VCaP (cell line): ENCODE measurements at regions not wholly inside any gene's neighbourhood (a gene's known extent, or its start where the extent isn't known, plus 50 kb on each side); places are given as distances from the start of the nearest gene placed in this dataset.

Experiments
- H3K27ac ChIP-seq: fragments of 450-650 bp; 2 replicates; pipeline ENCODE4 v1.5.1; 2017
- TF ChIP-seq, protein P1 (sequence below): fragments of 450-650 bp; conservative IDR thresholded peaks from 2 replicates; pipeline ENCODE4 v1.5.1; 2017; ENCODE audit warnings: mild to moderate bottlenecking, moderate library complexity

- TF ChIP-seq, protein P1, sequence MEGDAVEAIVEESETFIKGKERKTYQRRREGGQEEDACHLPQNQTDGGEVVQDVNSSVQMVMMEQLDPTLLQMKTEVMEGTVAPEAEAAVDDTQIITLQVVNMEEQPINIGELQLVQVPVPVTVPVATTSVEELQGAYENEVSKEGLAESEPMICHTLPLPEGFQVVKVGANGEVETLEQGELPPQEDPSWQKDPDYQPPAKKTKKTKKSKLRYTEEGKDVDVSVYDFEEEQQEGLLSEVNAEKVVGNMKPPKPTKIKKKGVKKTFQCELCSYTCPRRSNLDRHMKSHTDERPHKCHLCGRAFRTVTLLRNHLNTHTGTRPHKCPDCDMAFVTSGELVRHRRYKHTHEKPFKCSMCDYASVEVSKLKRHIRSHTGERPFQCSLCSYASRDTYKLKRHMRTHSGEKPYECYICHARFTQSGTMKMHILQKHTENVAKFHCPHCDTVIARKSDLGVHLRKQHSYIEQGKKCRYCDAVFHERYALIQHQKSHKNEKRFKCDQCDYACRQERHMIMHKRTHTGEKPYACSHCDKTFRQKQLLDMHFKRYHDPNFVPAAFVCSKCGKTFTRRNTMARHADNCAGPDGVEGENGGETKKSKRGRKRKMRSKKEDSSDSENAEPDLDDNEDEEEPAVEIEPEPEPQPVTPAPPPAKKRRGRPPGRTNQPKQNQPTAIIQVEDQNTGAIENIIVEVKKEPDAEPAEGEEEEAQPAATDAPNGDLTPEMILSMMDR: no peak
- no peak overlapping the region for H3K27ac ChIP-seq
Observed at GRCh38 chr16:62445909-62446308, 409.7 kb upstream of the CDH8 start.

DNA sequence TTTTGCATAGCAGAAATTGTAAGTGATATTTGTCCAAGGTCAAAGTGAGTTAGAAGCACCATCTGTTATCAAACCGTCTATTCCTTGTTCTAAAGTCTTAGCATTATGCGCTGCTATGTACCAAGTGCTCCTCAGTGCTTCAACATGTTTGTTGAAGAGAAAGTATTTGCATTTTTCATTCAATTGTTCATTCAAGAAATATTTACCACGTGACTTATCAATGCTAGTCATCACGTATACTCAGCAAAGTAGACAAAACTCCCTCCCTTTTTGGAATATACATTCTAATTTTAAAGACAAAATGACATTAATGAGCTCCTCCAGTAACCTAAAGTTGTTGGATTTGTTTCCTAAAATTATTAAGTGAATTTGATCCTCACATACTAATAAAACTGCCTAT, 388.0 kb upstream of the CDH8 start:
- no peak overlapping the region for H3K27ac ChIP-seq

DNA sequence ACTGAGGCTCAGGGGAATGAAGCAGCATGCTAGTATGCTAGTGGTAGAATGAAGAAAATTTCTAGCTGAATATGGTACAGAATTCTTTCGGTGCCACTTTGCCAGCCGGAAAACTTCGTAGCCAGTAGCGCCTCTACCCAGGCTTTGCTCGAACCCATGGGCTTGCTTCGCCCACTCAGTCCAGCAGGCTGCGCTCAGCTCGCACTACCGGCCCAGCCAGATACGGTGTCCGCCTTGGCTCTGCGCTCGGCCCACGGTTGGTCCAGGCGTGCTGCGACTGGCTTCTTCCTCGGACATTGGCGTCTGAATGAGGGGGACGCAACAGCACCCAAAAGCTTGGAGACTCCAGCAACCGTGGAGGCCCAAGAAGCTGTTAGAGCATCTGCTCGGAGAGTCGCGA, 372.5 kb upstream of the CDH8 start:
- no peak overlapping the region for H3K27ac ChIP-seq
- TF ChIP-seq, protein P1: no peak

More for the DNA sequence above, 388.0 kb upstream of the CDH8 start:
- TF ChIP-seq, protein P1: no peak

- TF ChIP-seq, protein P1: no peak
- H3K27ac ChIP-seq: no peak overlapping the region
Observed at GRCh38 chr16:62406387-62406786, 370.1 kb upstream of the CDH8 start.

- TF ChIP-seq, protein P1: no peak
- H3K27ac ChIP-seq: no peak overlapping the region
Observed at GRCh38 chr16:62404842-62405611, 368.8 kb upstream of the CDH8 start.

DNA sequence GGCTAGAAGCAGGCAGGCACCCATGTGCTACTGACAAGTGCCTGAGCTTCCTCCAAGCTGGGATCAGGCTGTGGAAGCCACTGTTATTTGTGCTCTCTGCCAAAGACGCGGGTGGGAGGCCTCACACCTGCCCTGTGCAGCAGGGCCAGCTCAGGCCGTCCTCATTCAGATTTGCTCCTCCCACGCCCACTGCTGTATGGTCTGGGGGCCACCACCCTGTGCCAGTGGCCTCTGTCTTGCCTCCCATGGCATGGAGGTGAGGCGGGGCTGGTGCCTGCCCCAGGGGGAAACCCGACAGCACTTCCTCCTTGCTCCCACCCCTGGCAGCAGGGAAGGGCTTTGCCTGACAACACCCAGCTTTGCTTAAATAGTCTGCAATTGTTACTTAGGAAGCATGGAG, 356.5 kb upstream of the CDH8 start:
- TF ChIP-seq, protein P1: no peak
- no peak overlapping the region for H3K27ac ChIP-seq

- no peak overlapping the region for H3K27ac ChIP-seq
- TF ChIP-seq, protein P1: no peak
Observed at GRCh38 chr16:62391940-62392339, 355.7 kb upstream of the CDH8 start.
